Neural cell (in vitro differentiated cells): ENCODE measurements at regions not wholly inside any gene's neighbourhood (a gene's known extent, or its start where the extent isn't known, plus 50 kb on each side); places are given as distances from the start of the nearest gene placed in this dataset.

Source experiments
- EP300 ChIP-seq: fragments of 450-650 bp; conservative IDR thresholded peaks from 2 replicates; pipeline ENCODE4 v1.6.1; 2014; ENCODE audit warnings: antibody characterized with exemption, mild to moderate bottlenecking, moderate library complexity; ENCODE audit not compliant: poor library complexity, severe bottlenecking
- EZH2 ChIP-seq: fragments of 200-600, 300-800 bp; shearing (Covaris generic), sonication (generic); IDR thresholded peaks from 2 replicates; pipeline ENCODE4 v1.6.1; 2014; ENCODE audit warnings: antibody characterized with exemption, low read length, borderline replicate concordance, mild to moderate bottlenecking; ENCODE audit not compliant: insufficient read depth, poor library complexity, severe bottlenecking
- POLR2AphosphoS5 ChIP-seq: IDR thresholded peaks from 2 replicates; pipeline ENCODE4 v1.6.1; 2012
- SMC3 ChIP-seq: fragments of 450-650 bp; conservative IDR thresholded peaks from 2 replicates; pipeline ENCODE4 v1.6.1; 2014; ENCODE audit warnings: antibody characterized with exemption, mild to moderate bottlenecking, moderate library complexity; ENCODE audit not compliant: poor library complexity
- TF ChIP-seq, protein P1 (sequence below): fragments of 450-650 bp; IDR thresholded peaks from 2 replicates; pipeline ENCODE4 v1.5.1; 2014; ENCODE audit warnings: antibody characterized with exemption, mild to moderate bottlenecking, moderate library complexity; ENCODE audit not compliant: poor library complexity, severe bottlenecking

DNA sequence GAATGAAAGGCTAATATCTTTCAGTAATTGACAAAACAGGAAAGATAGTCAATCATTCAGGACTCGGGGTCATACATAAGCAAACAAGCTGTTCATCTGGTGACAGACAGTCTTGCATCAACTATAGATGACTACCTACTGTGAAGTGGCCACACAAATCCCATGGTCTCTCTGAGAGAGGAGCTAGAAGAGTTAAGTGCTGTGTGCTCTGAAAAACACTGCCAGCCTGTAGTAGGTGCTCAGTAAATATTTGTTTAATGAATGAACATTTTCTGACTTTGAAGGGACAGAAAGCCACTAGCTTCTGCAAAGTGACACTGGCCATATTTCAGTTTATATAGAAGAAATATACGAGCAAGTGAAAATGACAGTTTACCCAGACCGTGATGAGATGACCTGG is 184.0 kb upstream of the CHAC2 start:
- TF ChIP-seq, protein P1, sequence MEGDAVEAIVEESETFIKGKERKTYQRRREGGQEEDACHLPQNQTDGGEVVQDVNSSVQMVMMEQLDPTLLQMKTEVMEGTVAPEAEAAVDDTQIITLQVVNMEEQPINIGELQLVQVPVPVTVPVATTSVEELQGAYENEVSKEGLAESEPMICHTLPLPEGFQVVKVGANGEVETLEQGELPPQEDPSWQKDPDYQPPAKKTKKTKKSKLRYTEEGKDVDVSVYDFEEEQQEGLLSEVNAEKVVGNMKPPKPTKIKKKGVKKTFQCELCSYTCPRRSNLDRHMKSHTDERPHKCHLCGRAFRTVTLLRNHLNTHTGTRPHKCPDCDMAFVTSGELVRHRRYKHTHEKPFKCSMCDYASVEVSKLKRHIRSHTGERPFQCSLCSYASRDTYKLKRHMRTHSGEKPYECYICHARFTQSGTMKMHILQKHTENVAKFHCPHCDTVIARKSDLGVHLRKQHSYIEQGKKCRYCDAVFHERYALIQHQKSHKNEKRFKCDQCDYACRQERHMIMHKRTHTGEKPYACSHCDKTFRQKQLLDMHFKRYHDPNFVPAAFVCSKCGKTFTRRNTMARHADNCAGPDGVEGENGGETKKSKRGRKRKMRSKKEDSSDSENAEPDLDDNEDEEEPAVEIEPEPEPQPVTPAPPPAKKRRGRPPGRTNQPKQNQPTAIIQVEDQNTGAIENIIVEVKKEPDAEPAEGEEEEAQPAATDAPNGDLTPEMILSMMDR = no peak
- TF ChIP-seq POLR2AphosphoS5 (no peak), SMC3 (no peak), EP300 (no peak), EZH2 (no peak)
